ENCODE measurements at regions not wholly inside any gene's neighbourhood (a gene's known extent, or its start where the extent isn't known, plus 50 kb on each side); places are given as distances from the start of the nearest gene placed in this dataset.

DNA sequence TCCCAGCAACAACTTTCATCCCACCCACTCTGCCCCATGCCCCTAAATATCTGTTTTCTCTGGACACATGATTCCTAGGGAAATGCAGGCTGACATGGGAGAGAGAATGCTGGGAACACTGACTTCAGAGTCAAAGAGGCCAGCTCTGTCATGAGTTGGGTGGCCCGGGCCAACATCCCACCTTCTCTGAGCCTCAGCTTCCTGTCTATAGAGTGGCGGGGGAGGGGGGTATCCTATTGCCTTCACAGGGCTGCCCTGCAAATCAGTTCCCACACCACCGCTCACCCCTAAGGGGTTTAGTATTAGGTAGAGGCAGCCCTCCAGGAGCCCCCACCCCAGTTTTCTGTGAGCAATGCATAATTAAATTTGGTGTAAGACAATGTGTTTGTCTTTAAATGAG lies 175.0 kb upstream of the NCAM1 start:
- no peak for DNase-seq (ENCODE audit: low read depth)

DNA sequence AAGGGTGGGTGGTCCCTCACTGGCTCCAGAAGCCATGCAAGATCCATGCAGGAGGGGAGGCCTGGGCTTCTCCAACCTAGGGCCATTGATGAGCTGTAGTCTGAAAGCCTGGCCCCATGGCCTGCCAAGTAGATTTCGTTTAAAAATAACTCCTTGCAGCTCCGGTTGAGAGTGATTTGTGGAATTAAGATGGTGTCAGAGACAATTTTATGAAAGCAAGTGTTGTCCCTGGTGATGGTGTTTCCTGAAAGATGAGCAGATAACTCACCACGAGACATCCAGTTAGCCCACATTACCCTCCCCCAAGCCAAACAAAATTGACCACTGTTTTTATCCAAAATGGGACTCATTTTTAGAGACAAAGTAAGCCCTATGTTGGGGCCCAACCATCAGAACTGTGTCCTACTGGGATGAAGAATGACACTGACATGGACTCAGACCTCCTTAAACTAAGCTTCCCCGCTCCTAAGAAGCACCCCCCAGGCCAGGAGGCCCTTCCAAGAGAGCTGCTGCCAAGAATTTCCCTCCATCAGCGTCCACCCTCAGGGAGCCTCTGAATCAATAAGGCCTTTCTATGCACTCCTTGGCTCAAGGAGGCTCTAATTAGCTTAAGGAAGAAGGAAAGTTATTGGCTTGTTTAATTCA lies 174.2 kb upstream of the NCAM1 start:
- no peak for DNase-seq (ENCODE audit: low read depth)

DNA sequence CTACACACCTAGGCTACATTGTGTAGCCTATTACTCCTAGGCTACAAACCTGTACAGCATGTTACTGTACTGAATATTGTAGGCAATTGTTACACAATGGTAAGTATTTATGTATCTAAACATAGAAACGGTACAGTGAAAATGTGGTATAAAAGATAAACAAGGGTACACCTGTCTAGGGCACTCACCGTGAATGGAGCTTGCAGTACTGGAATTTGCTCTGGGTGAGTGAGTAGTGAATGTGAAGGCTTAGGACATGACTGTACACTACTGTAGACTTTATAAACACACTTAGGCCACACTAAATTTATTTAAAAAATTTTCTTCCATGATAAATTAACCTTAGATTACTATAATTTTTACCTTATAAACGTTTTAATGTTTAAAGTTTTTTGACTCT lies 171.7 kb upstream of the NCAM1 start:
- DNase-seq (ENCODE audit: low read depth) = no peak

DNA sequence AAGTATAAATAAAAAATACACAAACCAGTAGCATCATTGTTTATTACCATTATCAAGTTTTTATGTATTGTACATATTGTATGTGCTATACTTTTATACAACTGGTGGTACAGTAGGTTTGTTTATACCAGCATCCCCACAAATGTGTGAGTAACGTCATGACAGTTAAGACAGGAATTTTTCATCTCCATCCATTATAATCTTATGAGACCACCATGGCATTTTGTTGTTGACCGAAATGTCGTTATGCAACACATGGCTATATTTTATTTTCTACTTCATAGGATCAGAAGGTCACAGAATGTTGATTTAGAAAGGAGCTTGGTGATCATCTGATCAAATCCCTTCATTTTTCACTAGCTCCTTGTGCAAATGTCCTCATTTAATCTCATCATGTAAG lies 170.9 kb upstream of the NCAM1 start:
- DNase-seq (ENCODE audit: low read depth) = no peak

DNA sequence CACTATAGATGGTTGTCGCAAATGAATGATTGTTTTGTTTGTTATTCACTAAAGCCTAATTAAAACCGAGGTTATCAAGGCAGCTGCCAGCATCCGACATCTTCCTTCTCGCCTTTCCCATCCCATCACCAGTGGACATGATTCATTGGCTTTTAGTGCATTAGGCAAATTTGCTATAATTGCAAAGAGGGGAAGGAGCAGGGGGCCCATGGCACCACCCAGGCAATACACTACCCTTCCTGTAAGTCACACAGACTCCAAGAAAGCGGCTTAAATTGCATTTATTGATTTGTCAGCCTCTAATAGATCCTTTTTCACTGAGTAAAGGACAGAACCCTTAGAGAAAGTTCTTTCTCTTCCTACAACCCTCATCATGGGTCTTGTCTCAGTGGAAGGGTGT lies 169.2 kb upstream of the NCAM1 start:
- DNase-seq (ENCODE audit: low read depth) = no peak

DNA sequence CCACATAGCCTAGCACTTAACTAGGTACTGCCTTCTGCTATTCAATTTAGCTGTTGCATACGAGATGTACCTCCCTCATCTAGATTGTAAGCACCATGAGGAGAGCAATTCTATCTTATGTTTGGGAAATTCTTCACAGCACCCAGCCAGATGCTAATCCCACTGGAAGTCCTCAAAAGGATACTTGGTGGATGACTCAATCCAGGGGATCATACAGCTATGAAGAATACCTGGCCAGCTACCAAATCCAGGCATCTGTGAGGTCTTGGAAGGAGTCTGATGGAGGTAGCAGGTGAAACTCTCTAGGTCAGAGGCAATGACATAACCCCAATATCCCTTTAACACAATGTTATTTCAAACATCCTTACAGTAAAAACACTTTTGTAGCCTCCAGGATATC lies 167.8 kb upstream of the NCAM1 start:
- DNase-seq (ENCODE audit: low read depth) = no peak

DNA sequence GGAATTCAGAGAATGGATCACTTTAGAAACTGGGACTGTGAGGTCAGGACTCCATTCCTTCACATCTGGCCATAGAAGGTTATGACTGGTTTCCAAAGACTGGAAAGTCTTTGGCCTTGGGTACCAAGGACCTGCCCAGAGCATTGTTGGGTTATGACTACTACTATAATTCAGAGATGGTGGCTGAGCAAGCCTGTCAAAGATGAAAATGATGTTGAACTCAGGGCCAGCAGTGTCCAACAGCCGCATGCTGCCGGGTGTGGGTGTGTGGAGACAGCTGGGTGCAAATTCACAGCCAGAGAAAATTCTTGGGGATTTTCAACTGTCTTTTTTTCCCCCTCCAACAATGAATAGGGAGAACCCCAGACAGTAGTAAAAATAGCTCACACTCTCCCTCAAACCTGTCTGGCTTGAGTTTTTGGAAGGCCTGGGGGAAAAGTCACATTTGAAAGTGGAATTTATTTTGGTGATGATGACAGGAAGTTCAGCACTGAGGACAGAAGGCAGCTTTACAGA lies 166.8 kb upstream of the NCAM1 start:
- no peak for DNase-seq (ENCODE audit: low read depth)

DNA sequence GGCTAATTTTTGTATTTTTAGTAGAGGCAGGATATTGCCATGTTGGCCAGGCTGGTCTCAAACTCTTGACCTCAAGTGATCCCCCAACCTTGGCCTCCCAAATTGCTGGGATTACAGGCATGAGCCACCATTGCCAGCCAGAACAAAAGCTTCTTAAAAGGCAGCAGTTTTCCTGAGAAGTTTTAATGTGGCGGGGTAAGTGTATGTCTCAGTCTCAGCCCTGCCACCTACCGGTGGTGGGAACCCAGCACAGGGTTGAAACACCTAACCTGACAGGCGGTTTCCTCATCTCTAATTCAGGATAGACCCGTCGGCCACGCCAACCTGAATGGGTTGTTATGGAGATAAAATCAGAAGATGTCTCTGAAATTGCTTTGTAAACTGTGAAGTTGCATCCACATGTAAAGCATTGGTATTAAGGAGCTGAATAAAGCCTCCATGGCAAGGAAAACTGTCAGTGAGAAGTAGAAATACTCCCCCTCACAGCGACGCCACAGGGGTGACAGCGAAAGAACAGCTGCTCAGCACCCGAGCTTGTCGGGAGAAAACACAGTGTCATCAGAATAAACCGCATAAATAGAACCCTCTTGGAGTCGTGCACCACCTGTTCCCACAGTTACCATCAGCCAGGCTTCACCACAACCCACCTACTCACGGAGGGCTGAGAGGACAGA lies 165.9 kb upstream of the NCAM1 start:
- no peak for DNase-seq (ENCODE audit: low read depth)

DNA sequence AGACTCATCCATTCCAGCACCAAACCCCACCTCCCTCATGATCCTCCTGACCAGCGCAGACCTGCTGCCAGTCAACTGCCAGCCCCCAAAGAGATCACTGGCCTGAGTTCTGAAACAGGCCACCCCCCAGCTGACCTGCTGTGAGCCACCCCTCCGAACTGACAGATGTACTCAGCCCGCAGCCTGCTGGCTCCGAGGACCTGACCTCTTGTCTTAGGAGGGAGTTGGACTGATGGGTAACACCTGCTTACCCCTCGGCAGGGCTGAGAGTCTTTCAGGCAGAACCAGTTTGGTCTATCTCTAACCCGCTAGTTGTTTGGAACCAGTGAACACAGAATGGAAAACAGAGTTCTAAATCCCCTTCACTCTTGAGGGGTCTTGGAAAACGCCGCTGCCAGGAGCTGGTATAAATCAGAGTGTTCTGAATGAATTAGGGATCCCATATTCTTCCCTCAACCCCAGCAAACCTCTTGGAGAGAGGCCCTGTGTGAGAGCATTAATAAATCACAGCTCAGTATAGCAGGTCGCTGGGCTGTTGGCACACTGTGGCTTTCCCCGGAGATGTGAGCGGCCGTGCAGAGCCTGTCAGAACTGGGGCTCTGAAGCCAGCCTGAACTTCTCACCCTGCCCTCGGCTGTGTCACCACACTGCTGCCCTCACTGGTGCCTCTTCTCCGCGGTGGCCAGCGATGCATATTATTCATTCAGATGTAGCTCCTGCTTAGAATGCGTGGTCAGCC lies 165.1 kb upstream of the NCAM1 start:
- no peak for DNase-seq (ENCODE audit: low read depth)

DNA sequence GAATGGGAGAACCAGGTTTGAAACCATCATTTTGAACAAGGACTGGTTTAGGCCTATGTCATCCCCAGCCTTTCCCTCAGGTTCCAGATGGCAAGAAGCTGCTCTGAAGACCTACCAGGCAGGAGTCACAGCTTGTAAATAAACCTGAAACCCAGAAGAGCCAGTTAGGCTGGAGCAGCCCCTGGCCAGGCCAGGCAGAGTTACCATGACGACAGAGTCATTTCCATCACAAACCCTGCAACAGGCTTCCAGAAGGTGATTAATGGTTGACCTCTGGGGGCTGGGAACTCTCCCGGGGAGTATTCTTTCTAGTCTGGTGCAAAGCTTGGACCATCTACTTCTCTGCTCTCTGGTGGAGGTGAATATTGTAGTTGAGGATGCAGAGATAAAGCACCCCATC lies 164.1 kb upstream of the NCAM1 start:
- no peak for DNase-seq (ENCODE audit: low read depth)

DNA sequence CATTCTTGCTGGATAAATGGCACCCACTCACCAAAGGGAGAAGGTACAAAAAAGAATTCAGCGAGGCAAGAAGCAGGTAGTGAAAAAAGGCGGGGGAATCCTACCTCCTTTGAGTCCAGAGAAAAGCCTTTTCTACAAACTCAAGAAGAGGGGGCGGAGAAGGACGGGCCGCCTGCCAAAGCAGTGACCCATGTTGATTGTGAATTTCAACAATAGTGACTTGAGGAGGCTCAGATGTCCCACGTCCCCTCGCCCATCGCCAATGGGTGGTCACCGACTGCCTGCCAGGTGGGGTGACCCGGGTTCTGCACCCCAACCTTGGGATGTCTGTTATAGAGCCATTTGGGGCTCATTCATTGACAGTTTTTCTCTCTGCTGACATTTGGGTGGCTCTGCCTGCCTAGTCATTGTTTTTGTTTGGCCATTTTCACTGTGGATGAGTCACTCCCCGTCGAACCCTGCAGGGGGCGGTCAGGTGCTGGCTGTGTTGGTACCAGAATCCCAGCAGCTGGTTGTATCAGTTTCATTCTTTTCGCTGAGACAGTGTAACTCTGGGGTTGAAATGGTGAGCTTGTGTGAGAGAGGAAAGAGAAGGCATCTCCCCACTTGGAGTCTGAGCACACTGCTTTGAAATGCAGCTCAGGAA lies 163.4 kb upstream of the NCAM1 start:
- no peak for DNase-seq (ENCODE audit: low read depth)

DNA sequence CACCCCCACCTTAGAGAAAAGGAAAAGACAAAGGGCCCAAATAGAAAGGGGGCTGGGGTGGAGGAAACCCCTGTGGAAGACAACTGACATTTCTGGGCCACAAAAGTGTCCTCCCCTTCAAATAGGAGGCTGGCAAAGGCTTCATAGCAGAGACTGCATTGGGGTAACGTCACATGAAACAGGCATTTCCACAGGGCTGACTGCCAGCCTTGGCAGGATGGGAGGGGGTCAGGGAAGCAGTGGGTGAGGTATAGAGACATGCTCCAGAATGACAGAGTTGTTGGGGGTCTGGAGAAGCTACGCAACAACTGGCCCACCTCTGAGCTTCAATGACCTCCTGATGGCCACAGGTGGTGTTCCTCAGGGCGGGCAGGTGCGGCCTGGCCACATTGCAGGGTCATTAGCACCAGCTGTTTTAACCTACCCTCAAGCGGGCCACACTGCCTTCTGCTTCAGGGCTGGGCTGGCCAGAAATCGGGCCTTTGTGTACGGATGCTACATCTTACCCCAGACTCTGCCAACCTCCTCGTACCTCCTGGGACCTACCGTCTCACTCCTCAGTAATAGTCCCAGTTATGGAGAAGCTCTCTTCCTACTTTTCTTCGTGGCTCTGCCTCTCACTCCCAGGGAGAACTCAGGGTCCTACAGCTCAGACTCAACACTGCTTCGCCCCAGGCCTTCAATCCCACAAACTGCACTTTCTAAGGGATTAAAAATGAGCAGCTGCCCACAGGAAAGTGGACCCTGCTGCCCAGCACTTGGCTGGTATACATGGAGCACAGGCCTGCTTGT lies 160.0 kb upstream of the NCAM1 start:
- DNase-seq (ENCODE audit: low read depth) = no peak

DNA sequence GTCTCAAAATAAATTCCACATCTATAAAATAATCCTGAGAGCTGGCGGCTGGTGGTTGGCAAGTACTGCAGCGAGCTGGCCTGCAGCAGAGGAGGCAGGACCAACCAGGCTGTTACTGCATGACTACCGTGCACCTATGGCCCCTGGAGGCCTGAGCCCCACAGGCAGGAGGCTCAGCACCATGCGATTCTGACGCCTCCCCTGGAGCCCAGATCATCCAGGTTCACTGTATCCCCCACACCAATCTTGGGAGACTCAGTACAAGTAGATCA lies 159.5 kb upstream of the NCAM1 start:
- DNase-seq (ENCODE audit: low read depth) = no peak

DNA sequence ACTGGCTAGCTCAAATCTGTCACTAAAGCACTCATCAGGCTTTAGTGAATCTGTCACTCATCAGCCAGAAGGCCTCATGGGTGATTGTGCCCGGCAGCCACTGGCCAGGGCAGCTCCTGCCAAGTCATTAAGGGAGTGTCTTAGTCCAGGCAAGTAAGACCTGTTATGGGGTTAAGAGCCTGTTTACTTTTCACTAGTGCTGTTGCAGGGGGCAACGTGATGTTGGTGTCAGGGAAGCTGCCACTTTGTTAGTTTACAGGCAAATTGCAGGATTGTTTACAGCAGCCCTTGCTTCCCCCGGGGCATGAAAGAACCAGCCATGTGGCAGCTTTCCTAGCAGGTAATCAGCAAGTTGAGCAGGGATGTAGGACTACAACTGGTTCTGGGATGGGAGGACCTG lies 155.6 kb upstream of the NCAM1 start:
- DNase-seq (ENCODE audit: low read depth) = no peak

DNA sequence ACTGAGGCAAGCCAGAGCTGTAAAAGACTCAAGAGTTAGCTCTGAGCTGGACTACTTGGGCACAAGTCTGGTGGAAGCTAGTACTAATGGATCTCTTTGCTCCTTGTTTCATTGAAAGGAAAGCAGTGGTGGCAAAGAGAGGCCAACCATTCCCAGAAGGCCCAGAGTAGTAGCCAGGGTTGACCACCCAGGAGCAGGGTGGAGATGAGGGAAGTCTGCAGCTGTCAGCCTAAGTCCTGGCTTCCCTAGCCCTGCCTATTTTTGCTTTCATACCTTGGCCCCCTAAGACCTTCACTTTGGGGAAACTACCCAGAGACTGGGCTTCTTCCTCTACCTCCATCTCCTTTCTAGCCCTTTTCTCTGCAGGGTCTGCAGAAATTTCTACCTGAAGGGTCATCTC lies 155.0 kb upstream of the NCAM1 start:
- no peak for DNase-seq (ENCODE audit: low read depth)

DNA sequence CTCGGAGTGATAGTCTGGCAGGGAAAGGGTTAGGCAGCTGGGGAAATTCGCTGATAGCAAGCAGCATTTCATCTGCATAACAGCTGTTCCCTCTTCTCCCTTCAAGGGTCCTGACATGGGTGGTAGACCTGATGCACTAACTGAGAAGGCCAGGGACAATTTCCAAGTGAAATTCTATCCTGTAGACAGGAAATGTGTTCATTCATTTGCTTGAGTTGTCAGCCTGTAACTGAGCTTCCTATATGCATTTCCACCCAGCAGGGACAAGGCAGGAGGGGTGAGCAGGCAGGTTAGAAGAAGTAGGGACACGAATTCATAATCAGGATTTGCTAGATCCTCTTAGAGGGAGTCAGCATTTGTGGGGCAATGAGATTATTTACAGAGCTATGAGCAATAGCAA lies 154.3 kb upstream of the NCAM1 start:
- DNase-seq (ENCODE audit: low read depth) = no peak

DNA sequence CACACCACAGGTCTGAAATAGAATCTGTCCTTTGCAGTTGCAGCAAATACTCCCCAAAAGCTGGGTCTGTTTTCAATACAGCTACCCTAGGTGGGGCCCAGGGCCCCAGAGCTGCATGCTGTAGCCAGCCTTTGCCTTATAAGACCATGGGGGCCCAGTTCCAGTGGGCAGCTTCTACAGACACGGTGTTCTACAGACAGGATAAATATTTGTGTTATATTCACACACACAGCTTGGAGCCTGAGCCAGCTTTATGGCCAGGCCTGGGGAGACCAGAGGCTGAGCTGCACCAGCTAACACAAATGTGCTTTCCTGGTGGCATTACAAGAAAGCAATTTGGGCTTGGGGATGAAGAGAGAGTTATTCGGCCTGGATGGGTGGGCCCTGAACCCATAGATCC lies 151.8 kb upstream of the NCAM1 start:
- no peak for DNase-seq (ENCODE audit: low read depth)

DNA sequence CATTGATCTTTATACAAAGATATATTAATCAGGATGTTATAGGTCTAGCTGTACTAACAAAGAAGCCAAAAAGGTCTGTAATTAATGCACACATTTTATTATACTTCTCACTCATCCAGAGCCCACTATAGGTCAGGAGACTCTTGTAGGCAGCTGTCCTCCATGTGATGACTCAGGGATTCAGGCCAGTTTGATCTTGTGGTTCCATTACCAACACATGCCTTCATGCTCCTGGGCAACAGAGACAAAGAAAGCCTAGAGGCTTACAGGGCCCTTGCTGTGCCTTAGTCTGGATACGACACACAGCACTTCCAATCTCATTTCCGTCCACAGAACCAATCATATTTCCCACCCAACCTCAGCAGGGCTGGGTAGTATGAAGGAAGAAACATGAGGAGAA lies 150.3 kb upstream of the NCAM1 start:
- no peak for DNase-seq (ENCODE audit: low read depth)

DNA sequence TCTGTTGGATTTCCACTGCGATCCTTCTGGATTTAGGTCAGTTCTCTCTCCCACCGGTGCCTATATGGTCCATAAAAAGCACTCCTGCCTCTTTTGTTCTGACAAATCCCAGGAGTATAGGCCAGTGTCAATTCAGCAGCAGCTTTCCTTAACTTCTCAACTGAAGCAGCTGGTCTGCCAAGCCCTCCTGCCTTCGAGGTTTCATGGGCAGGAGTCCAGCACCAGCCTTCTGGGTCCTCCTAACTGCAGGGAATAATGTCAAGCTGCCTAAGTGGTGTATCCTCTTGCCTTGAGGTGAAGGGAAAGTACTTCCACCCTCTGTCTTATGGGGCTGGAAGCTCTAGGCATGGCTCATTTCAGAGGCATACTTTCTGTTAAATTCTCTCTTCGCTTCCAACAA lies 149.4 kb upstream of the NCAM1 start:
- DNase-seq (ENCODE audit: low read depth) = no peak

DNA sequence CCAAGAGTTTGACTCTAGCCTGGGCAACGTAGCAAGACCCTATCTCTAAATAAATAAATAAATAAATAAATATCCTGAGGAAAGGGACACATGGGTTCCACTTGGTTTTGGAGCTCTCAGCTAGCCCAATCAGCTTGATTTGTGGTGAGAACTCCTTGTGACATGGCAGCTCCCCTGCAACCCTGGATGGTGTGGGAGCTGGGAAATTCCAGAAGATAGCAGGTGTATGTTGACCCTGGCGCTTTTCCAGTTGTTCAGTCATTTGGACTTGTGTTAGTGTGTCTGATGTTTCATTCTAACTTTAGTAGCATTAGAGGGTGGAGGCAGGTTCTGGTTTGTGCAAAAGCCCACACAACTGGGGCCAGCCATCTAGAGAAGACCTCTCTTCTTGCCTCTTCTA lies 148.5 kb upstream of the NCAM1 start:
- DNase-seq (ENCODE audit: low read depth) = no peak

DNA sequence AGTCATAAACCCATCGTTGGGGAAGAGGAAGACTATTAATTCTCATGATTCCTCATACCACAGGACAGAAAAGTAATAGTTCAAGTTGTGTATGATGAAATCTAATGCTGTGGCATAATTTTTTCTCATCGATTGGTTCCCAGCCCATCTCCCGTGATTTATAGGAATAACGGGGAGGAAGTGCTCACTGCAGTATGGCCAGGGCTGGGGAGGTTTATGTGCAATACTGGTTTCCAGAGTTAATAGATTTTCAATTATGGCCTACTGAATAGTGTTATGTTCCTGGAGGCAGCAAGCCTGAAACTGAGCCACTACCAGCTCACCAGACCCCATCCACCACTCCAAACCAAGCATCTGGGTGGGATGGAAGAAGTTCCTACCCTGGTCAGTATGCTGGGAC lies 147.1 kb upstream of the NCAM1 start:
- no peak for DNase-seq (ENCODE audit: low read depth)

DNA sequence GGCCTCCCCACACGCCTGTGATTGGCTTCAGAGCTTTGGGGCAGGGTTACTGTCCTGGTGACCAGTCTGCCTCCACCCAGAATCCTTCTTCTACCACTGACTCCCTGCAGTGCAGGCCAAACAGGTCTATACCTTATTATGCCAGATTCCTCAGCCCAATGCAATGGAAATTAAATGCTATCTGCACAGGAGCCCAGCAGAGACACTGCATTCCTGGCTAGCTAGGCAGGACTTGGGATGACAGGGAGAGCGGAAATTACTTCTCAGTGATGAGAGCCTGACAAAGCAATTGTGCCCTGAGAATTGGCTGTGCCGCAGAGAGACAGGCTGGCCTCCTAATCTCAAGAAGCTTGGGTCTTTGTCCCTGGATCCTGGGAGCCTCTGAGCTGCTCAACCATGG lies 143.8 kb upstream of the NCAM1 start:
- DNase-seq (ENCODE audit: low read depth) = no peak

All from stromal cell of bone marrow (primary cell).